ENCODE measurements at regions not wholly inside any gene's neighbourhood (a gene's known extent, or its start where the extent isn't known, plus 50 kb on each side); places are given as distances from the start of the nearest gene placed in this dataset.

- TF ChIP-seq CTCF (IDR thresholded peaks at IDR 0.05; ENCODE audit: low read length) (no peak), EZH2 (IDR thresholded peaks at IDR 0.05; ENCODE audit: borderline replicate concordance, low read length) (no peak)
Measured at GRCh38 chr7:91526404-91526803, 262.2 kb downstream of the FZD1 start.

All from OCI-LY1 (cell line).